HG02884 (cell line): ENCODE measurements at regions not wholly inside any gene's neighbourhood (a gene's known extent, or its start where the extent isn't known, plus 50 kb on each side); places are given as distances from the start of the nearest gene placed in this dataset.

Source experiments
- ATAC-seq: cut with Tn5 transposase; IDR thresholded peaks from one replicate; pipeline ENCODE4 v1.9.1; 2021; ENCODE audit warnings: mild to moderate bottlenecking, moderate library complexity; ENCODE audit not compliant: unreplicated experiment

- no peak for ATAC-seq
These were observed 93.1 kb downstream of the RHOB start for GRCh38 chr2:20539776-20540586.

DNA sequence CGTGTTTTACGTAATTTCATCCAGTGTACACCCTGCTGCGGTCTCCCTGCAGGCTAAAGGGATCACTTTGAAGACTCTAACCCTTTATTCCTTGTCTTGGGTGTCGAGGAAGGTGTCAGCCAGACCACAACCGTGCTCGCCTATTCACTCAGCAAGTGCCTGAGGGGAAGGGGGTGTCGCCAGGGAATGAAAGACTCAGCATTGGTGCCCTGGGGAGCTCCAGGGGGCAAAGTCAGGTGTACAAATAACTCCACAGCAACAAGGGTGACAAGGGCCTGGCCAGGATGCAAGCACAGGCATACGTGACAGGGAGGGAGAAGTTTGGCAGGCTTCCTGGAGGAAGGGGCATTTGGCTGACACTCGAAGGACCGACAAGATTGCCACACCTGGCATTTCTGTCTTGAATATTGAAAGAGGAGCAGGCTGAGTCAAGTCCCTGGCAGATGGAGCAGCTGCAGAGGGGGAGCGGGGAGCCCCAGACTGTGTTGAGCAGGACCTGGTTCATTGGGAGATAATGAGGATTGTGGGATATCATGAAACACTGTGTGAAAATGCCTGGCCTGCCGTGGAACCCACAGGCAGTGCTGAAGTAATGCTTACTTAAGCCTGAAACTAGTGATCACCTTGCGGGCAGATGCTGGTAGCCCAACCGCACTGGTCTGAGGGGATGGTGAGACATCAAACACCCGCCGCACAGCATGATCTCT lies 93.9 kb downstream of the RHOB start:
- ATAC-seq: no peak

- no peak for ATAC-seq
These were observed 94.4 kb downstream of the RHOB start for GRCh38 chr2:20541294-20541640.

DNA sequence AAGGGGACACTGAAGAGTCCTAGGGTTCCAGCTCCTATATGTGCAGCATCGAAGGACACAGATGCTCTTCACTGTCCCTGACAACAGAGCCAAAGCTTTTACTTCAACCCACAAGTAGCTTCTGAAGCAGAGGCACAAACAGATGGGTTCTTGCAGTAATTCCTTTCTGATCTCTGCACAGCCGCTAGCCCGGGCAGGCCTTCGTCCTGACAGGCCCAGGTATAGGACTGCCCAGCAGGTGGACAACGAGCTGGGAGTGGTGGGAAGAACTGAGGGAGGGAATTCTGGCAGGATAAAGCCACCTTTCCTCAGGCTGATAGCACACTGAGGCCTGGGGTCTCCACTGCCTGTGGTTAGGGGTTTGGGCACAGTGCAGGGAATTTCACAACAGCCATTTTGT lies 94.8 kb downstream of the RHOB start:
- ATAC-seq: no peak

DNA sequence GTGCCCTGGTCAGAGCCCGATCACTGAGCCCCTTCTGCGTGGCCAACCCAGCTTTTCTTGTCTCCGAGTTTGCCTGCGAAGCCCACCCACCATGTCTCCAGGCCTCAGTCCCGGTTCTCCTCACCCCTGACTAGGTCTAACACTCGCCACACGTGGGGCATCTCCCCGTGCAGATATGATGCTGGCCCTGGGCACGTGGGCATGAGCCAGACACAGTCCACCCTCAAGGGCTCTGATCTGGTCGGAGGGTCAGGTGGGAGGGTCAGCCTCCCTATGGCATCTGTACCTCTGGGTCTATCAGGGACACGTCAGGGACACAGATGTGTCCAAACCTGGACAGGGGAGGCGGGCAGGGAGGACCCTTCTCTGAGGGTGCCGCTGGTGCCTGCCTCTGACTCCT lies 95.4 kb downstream of the RHOB start:
- ATAC-seq: no peak

- no peak for ATAC-seq
These were observed 96.0 kb downstream of the RHOB start for GRCh38 chr2:20542746-20543468.

DNA sequence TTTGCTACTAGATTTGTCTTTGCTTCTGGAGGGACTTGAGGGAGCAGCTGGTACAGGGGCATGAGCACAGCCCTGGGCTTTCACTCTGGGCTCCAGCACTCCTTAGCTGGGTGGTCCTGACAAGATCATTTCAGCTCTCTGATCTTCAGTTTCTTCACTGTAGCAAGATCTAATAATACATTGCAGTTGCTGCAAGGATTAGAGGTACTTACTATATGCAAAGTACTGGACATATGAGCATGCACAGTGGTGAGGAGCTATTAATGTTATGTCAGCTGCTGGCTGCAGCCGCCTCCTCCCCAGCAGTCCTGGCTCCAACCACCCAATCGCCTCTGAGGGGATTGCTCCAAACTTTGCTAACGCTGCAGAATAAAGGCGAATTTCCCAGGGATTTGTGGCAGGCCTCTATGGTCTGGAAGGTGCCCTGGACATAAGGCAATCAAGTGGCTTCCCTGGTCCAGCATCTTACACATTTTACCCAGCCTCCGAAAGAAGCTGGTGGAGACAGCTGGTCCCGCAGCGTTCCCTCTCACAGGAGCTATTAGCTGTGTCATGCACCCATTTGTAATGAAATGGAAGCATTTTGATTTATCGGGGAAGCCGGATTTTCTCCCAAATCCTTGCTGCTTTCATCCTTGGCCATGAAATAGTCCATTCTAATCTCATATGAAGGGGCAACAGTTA lies 96.7 kb downstream of the RHOB start:
- ATAC-seq: no peak

DNA sequence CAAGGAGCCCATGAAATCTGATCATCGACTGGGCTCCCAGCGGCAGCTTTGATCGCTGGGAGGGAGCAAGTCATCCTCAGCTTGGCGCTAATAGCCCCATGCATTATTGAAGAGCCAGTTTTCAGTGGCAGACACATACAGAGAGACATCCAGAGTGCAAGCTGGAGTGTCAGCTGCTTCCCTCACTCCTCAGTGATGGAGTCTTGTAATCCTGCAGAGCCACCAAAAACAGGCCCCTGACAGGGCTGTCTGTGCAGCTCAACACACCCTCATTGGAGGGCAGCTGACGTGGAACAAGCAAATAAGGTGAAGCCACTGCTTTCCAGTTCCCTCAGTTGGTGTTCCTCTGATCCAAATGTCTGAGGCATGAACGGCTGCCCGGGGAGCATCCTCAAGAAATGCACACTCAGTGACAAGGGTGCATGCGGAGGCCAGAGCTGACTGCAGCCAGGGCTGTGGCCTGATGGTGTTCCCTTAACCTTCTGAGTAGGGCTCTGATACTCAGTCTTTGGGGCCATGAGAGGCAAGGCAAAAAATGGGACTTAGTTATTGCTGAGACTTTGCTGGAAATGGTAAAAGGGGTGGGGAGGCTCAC lies 97.4 kb downstream of the RHOB start:
- no peak for ATAC-seq

GRCh38 chr2:20549144-20549543 lies 101.8 kb downstream of the HS1BP3 start:
- ATAC-seq: no peak

- no peak for ATAC-seq
These were observed 101.1 kb downstream of the HS1BP3 start for GRCh38 chr2:20549691-20550348.

GRCh38 chr2:20551260-20551944 lies 99.5 kb downstream of the HS1BP3 start:
- ATAC-seq: no peak

DNA sequence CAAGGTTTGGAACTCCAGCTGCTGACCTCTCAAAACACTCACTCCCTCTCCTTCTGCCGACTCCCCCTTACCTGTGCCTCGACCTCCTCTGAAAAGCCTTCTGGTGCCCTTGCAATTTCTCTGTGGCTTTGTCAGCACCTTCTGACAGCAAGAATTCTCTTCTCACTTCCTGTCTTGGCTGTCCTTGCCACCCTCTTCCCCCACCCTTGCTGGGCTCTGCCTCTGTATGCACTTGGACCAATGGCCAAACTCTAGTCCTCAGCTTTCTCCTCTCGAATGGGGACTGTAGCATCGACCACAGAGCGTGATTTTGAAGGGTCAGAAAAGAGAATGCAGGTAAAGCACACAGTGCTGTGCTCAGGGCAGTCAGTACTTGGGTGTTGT lies 99.0 kb downstream of the HS1BP3 start:
- no peak for ATAC-seq

DNA sequence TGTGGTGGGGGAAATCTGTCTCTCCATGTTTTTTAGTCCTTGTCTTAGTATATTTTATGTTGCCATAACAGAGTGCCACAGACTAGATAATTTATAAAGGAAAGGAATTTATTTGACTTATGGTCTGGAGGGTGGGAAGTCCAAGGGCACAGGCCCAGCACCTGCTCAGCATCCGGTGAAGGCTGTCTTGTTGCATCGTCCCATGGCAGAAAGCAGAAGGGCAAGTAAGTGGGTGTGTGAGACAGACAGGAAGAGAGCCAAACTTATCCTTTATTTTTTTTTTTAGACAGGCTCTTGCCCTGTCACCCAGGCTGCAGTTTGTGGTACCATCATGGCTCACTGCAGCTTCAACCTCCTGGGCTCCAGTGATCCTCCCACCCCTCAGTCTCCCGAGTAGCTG lies 98.1 kb downstream of the HS1BP3 start:
- no peak for ATAC-seq

DNA sequence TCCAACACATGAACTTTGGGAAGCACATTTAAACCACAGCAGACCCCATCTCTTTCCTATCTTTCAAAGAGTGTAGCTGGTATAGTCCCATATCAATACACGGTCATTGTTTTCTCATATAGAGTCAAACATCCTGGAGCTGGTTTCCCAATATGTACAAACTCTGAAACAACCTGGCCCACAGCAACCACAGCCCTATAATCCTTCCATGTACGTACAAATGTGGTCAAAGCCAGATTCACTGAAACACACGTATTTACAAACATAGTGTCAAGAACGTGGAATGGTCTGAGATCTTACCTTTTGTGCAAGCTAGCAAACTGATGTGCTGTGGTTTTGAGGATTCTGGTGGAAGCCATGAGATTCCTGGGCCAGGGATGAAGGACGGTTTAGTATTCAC lies 97.3 kb downstream of the HS1BP3 start:
- no peak for ATAC-seq

- ATAC-seq: no peak
These were observed 94.9 kb downstream of the HS1BP3 start for GRCh38 chr2:20555954-20556353.

- no peak for ATAC-seq
These were observed 94.1 kb downstream of the HS1BP3 start for GRCh38 chr2:20556756-20557155.

- no peak for ATAC-seq
These were observed 93.7 kb downstream of the HS1BP3 start for GRCh38 chr2:20557226-20557625.

- ATAC-seq: no peak
These were observed 93.3 kb downstream of the HS1BP3 start for GRCh38 chr2:20557635-20558034.

DNA sequence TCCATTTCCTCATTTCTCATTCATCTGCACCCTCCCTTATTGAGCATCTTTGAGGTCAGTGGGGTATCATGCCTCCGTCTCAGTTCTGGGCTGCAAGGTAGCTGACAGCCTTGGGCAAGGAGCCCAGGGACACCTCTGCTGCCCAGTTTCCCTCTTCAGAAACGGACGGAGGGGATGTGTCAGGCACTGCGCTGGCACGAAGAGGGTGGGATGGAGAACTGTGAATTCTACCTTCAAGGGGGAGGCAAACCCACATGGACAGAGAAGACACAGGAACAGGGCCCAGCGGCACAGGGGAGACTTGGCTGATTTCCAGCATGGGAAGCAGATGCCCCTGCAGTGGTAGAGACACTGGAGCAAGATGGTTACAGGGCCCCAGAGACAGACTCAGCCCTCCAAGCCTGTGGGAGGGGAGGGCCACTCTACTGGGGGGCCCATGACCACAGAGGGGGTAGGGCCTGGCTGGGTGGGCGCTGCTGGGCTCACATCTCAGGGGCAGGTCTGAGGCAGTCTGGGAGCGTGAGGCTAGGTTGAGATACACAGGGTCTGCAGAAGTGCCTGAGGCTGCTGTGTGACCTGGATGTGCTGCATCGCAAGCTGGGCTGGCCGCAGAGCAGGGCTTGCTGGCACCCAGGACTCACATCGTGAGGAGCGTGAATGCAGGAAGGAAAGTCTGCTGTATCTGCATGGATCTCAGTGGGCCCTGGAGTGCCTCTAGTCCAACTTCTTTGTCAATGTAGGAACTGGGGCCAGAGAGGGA lies 92.3 kb downstream of the HS1BP3 start:
- no peak for ATAC-seq
